HCT116 (cell line): ENCODE measurements at regions not wholly inside any gene's neighbourhood (a gene's known extent, or its start where the extent isn't known, plus 50 kb on each side); places are given as distances from the start of the nearest gene placed in this dataset.

Source experiments
- ATAC-seq: fragments of 200-7000 bp; cut with Tn5 transposase; 2 replicates; pipeline ENCODE4 v1.9.1; 2020; ENCODE audit warnings: mild to moderate bottlenecking, moderate library complexity
- BruUV-seq: library from RNA; stranded (reverse); fragments of 400-500 nt; replicated peaks from 2 replicates; lab custom pipeline; 2021; lab: Mats Ljungman, UMichigan
- CTCF ChIA-PET: fragments of 300-600 bp; sonication (Branson Sonifier 250); formaldehyde crosslinking; loops from one replicate; lab custom pipeline; 2021; ENCODE audit warnings: antibody characterized with exemption; lab: Charles Lee
- POLR2A ChIA-PET: fragments of 300-600, 350-600 bp; sonication (Branson Sonifier 250); formaldehyde crosslinking; loops from one replicate; lab custom pipeline; 2021; ENCODE audit warnings: antibody characterized with exemption; lab: Charles Lee
- RAD21 ChIA-PET, 2 experiments: fragments of 300-600 bp; sonication (Branson Sonifier 250); formaldehyde crosslinking; loops; one replicate each; lab custom pipeline; 2023; ENCODE audit warnings: low total read pairs in 2 of 2; ENCODE audit not compliant: uncharacterized antibody in 2 of 2, unreplicated experiment in 2 of 2, low non-redundant PET in 1 of 2; lab: Charles Lee
- DNase-seq: peaks from one replicate; pipeline ENCODE4 v3.0.0-alpha.2; 2010; ENCODE audit warnings: low read depth, low spot score
- H2AFZ ChIP-seq: fragments of 200-600 bp; shearing (Covaris generic), sonication (generic); 2 replicates; pipeline ENCODE4 v1.6.1; 2017; ENCODE audit warnings: low read depth, mixed run types, mixed read lengths, antibody characterized with exemption, low read length; ENCODE audit not compliant: poor library complexity, severe bottlenecking
- H3K27ac ChIP-seq: 2 replicates; pipeline ENCODE4 v1.5.1; 2012; ENCODE audit warnings: low read depth, low read length
- H3K27me3 ChIP-seq: fragments of 200-600 bp; sonication (generic); 2 replicates; pipeline ENCODE4 v1.6.1; 2016; ENCODE audit warnings: mixed run types, low read length, mixed read lengths; ENCODE audit not compliant: insufficient read depth
- H3K36me3 ChIP-seq, 2 experiments: fragments of 200-500 bp in 1 of 2; fragments of 200-600 bp in 1 of 2; sonication (Bioruptor generic) in 1 of 2; sonication (generic) in 1 of 2; 2 replicates each; pipeline versions ENCODE4 v1.5.1 to v1.6.1; 2014 to 2016; ENCODE audit warnings: low read length in 2 of 2, inconsistent platforms in 1 of 2, mixed read lengths in 1 of 2, mixed run types in 1 of 2; ENCODE audit not compliant: insufficient read depth in 2 of 2, control insufficient read depth in 1 of 2
- H3K4me1 ChIP-seq, 2 experiments: fragments of 200-600 bp in 1 of 2; sonication (generic) in 1 of 2; 2 replicates each; pipeline versions ENCODE4 v1.5.1 to v1.6.1; 2012 to 2017; ENCODE audit warnings: low read length in 2 of 2, inconsistent platforms in 1 of 2, mild to moderate bottlenecking in 1 of 2, mixed read lengths in 1 of 2, mixed run types in 1 of 2, moderate library complexity in 1 of 2; ENCODE audit not compliant: insufficient read depth in 2 of 2, control insufficient read depth in 1 of 2
- H3K4me2 ChIP-seq: fragments of 200-600 bp; sonication (generic); 2 replicates; pipeline ENCODE4 v1.6.1; 2017; ENCODE audit warnings: mixed run types, low read length, mixed read lengths
- H3K4me3 ChIP-seq, 2 experiments: fragments of 200-600 bp in 1 of 2; sonication (generic) in 1 of 2; replicated peaks in 1 of 2; 2 replicates each; pipeline ENCODE4 v1.5.1; 2011 to 2016; ENCODE audit warnings: low read length in 2 of 2, control low read depth in 1 of 2, low read depth in 1 of 2, mild to moderate bottlenecking in 1 of 2, mixed read lengths in 1 of 2, mixed run types in 1 of 2
- H3K79me2 ChIP-seq: fragments of 200-600 bp; sonication (generic); 2 replicates; pipeline ENCODE4 v1.6.1; 2017; ENCODE audit warnings: mild to moderate bottlenecking, mixed run types, low read length, moderate library complexity, mixed read lengths; ENCODE audit not compliant: insufficient read depth
- H3K9ac ChIP-seq: fragments of 200-600 bp; sonication (generic); 2 replicates; pipeline ENCODE4 v1.6.1; 2016; ENCODE audit warnings: low read length, mixed read lengths
- H3K9me2 ChIP-seq: fragments of 200-600 bp; sonication (generic), shearing (Covaris generic); 2 replicates; pipeline ENCODE4 v1.6.1; 2017; ENCODE audit warnings: mixed run types, mild to moderate bottlenecking, moderate library complexity; ENCODE audit not compliant: insufficient read depth
- H3K9me3 ChIP-seq, 2 experiments: fragments of 200-500 bp in 1 of 2; fragments of 200-600 bp in 1 of 2; sonication (Bioruptor generic) in 1 of 2; sonication (generic) in 1 of 2; 2 replicates each; pipeline ENCODE4 v1.6.1; 2014 to 2017; ENCODE audit warnings: low read length in 2 of 2, mixed read lengths in 2 of 2, inconsistent platforms in 1 of 2, low read depth in 1 of 2, mild to moderate bottlenecking in 1 of 2, mixed run types in 1 of 2, moderate library complexity in 1 of 2; ENCODE audit not compliant: control insufficient read depth in 1 of 2, insufficient read depth in 1 of 2
- H4K20me1 ChIP-seq: fragments of 200-600 bp; sonication (generic), shearing (Covaris generic); 2 replicates; pipeline ENCODE4 v1.6.1; 2017; ENCODE audit warnings: mixed run types, mild to moderate bottlenecking, moderate library complexity; ENCODE audit not compliant: insufficient read depth
- ATF3 ChIP-seq: IDR thresholded peaks from 2 replicates; pipeline ENCODE4 v1.6.1; 2012
- CBX3 ChIP-seq: IDR thresholded peaks from 2 replicates; pipeline ENCODE4 v1.6.1; 2012; ENCODE audit warnings: low read depth
- CEBPB ChIP-seq: IDR thresholded peaks from 2 replicates; pipeline ENCODE4 v1.6.1; 2012; ENCODE audit warnings: low read depth
- CTCF ChIP-seq, 3 experiments: fragments of 200-600 bp in 1 of 3; sonication (generic) in 1 of 3; IDR thresholded peaks in 2 of 3; conservative IDR thresholded peaks in 1 of 3; 2 replicates each; pipeline ENCODE4 v1.5.1; 2012 to 2017; ENCODE audit warnings: low read depth in 2 of 3, low read length in 2 of 3, antibody characterized with exemption in 1 of 3, borderline replicate concordance in 1 of 3, control low read depth in 1 of 3, mild to moderate bottlenecking in 1 of 3, mixed read lengths in 1 of 3, mixed run types in 1 of 3, moderate library complexity in 1 of 3; ENCODE audit not compliant: insufficient read depth in 1 of 3
- ELF1 ChIP-seq: IDR thresholded peaks from 2 replicates; pipeline ENCODE4 v1.6.1; 2012; ENCODE audit warnings: low read depth, borderline replicate concordance
- EZH2 ChIP-seq: fragments of 200-600 bp; sonication (generic); IDR thresholded peaks from 2 replicates; pipeline ENCODE4 v1.6.1; 2017; ENCODE audit warnings: antibody characterized with exemption, mixed run types
- EZH2phosphoT487 ChIP-seq: fragments of 200-600 bp; IDR thresholded peaks from 2 replicates; pipeline ENCODE4 v1.6.1; 2018; ENCODE audit warnings: antibody characterized with exemption, borderline replicate concordance
- FOSL1 ChIP-seq: IDR thresholded peaks from 2 replicates; pipeline ENCODE4 v1.6.1; 2012; ENCODE audit warnings: low read depth
- JUND ChIP-seq: IDR thresholded peaks from 2 replicates; pipeline ENCODE4 v1.6.1; 2012
- POLR2A ChIP-seq: IDR thresholded peaks from 2 replicates; pipeline ENCODE4 v1.7.0; 2011; ENCODE audit warnings: borderline replicate concordance; ENCODE audit not compliant: insufficient read depth, insufficient read length; ENCODE audit errors: extremely low read depth
- POLR2AphosphoS5 ChIP-seq: IDR thresholded peaks from 2 replicates; pipeline ENCODE4 v1.6.1; 2011; ENCODE audit warnings: mild to moderate bottlenecking, low read depth, low read length, moderate library complexity
- RAD21 ChIP-seq: IDR thresholded peaks from 2 replicates; pipeline ENCODE4 v1.6.1; 2012; ENCODE audit warnings: low read depth, mild to moderate bottlenecking
- REST ChIP-seq: IDR thresholded peaks from 2 replicates; pipeline ENCODE4 v1.6.1; 2012; ENCODE audit warnings: low read depth
- SIN3A ChIP-seq: IDR thresholded peaks from 2 replicates; pipeline ENCODE4 v1.6.1; 2012; ENCODE audit warnings: low read depth
- SRF ChIP-seq: IDR thresholded peaks from 2 replicates; pipeline ENCODE4 v1.6.1; 2012; ENCODE audit warnings: low read depth
- TCF7L2 ChIP-seq: IDR thresholded peaks from 2 replicates; pipeline ENCODE4 v1.7.0; 2011; ENCODE audit warnings: borderline replicate concordance, inconsistent platforms; ENCODE audit not compliant: insufficient read depth, insufficient read length; ENCODE audit errors: extremely low read depth
- YY1 ChIP-seq: IDR thresholded peaks from 2 replicates; pipeline ENCODE4 v1.6.1; 2011; ENCODE audit warnings: low read length, low read depth, moderate library complexity, mild to moderate bottlenecking; ENCODE audit not compliant: insufficient replicate concordance; ENCODE audit errors: extremely low read depth
- ZBTB33 ChIP-seq: IDR thresholded peaks from 2 replicates; pipeline ENCODE4 v1.6.1; 2011; ENCODE audit warnings: mild to moderate bottlenecking, low read length, moderate library complexity; ENCODE audit not compliant: insufficient replicate concordance; ENCODE audit errors: extremely low read depth
- ZFX ChIP-seq: fragments of 450-650 bp; IDR thresholded peaks from 2 replicates; pipeline ENCODE4 v1.6.1; 2017
- ZNF274 ChIP-seq: fragments of 200-500 bp; sonication (Bioruptor generic); IDR thresholded peaks from 2 replicates; pipeline ENCODE4 v1.6.1; 2014; ENCODE audit warnings: mild to moderate bottlenecking, low read depth, low read length, inconsistent platforms
- intact Hi-C: fragments of 100-400 bp; cut with micrococcal nuclease; formaldehyde crosslinking; loops from 2 replicates; pipeline ENCODE4 v1.10.0; 2022

DNA sequence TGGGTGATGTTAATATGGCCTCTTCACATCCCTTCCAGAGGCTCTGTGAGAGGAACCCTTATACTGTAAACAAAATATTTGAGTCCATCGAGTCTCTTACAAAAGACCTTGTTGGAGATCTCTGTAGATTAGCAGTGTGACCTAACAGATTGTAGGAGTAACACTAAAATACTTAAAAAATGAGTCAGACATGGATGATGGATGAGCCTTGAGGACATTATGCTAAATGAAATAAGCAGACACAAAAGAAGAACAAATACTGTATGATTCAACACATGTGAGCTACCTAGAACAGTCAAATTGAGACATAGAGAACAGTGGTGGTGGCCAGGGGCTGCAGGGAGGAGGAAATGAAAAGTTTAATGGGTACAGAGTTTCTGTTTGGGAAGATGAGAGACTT lies 152.2 kb upstream of the UBL3 start:
- peaks cover 21% of the 10 kb centered on the region for H3K27me3 ChIP-seq
- no TSS peak for BruUV-seq
- no peaks in the 10 kb centered on the region for H3K79me2 ChIP-seq
- H3K9ac ChIP-seq, result no peak overlapping the region
- intact Hi-C loops, result no loop called here
- H3K4me1 ChIP-seq, result no peaks in the 10 kb centered on the region
- no peak overlapping the region for H2AFZ ChIP-seq
- ChIA-PET CTCF (no interaction called here), RAD21 (no interaction called here), POLR2A (no interaction called here)
- ATAC-seq, result no peak
- H3K4me2 ChIP-seq, result no peak overlapping the region
- no peak overlapping the region for H3K27ac ChIP-seq
- no peaks in the 10 kb centered on the region for H3K9me3 ChIP-seq
- no peaks in the 10 kb centered on the region for H4K20me1 ChIP-seq
- no peaks in the 10 kb centered on the region for H3K9me2 ChIP-seq
- TF ChIP-seq ELF1 (no peak), ZFX (no peak), REST (no peak), YY1 (no peak), CBX3 (no peak), RAD21 (no peak), ZNF274 (no peak), EZH2phosphoT487 (no peak), SIN3A (no peak), SRF (no peak), ZBTB33 (no peak), TCF7L2 (no peak), POLR2A (no peak), FOSL1 (no peak), POLR2AphosphoS5 (no peak), JUND (no peak), EZH2 (no peak), CTCF (IDR thresholded peaks at IDR 0.05 in 2 of 3, conservative IDR thresholded peaks at IDR 0.05 in 1 of 3; ENCODE audit: borderline replicate concordance in 1 of 3, insufficient read depth in 1 of 3, low read depth in 2 of 3, low read length in 2 of 3) (no peak), CEBPB (no peak), ATF3 (no peak)
- TF ChIP-seq, all 23 proteins: peak for 0
- Histone ChIP-seq H3K4me3 (no peak overlapping the region), H3K36me3 (no peaks in the 10 kb centered on the region)
- DNase-seq, result no peak
